LNCAP (cell line): ENCODE measurements at regions not wholly inside any gene's neighbourhood (a gene's known extent, or its start where the extent isn't known, plus 50 kb on each side); places are given as distances from the start of the nearest gene placed in this dataset.

ENCODE experiments used
- CTCF ChIP-seq: fragments of 450-650 bp; IDR thresholded peaks from 2 replicates; pipeline ENCODE4 v1.5.1; 2017; ENCODE audit warnings: mild to moderate bottlenecking

- TF ChIP-seq CTCF, result no peak
Observed at GRCh38 chr3:145134738-145135137, 1026.2 kb downstream of the PLOD2 start.

- no peak for TF ChIP-seq CTCF
Observed at GRCh38 chr3:145144361-145144760, 1016.6 kb downstream of the PLOD2 start.

DNA sequence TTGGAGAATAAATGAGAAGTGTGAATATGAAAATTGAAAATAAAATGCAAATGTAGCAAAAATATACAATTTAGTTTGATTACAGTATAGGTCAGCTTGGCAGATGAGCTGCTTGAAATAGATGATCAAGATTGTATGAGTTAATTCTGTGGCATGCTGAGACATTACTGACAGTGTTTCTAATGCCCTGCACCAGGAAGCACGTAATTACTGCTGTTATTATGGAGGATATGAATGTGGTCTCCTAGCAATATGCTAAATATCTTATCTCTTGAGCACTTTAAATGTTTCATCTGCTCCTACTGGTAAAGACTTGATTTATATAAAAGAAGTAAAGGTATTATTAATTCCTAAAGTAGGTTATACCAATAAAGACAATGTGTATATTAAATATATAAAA lies 1015.5 kb downstream of the PLOD2 start:
- no peak for TF ChIP-seq CTCF

DNA sequence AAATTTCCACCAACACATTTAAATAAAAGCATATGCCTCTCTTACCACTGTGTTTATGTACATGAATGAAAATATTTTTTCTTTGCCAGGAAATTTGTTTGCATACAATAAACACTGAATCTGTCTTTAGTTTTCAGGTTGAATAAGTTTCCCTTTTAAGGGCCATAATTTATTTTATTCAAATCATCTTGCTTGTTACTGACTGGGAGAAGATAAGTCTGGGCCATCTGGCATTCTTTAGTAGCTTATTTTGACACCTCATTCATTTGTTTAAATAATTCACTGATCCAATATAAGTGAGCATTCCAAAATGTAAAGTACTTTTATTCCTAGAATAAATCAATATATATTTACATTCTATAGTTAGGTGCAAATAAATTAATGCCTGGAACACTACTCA lies 1001.3 kb downstream of the PLOD2 start:
- TF ChIP-seq CTCF, result no peak

DNA sequence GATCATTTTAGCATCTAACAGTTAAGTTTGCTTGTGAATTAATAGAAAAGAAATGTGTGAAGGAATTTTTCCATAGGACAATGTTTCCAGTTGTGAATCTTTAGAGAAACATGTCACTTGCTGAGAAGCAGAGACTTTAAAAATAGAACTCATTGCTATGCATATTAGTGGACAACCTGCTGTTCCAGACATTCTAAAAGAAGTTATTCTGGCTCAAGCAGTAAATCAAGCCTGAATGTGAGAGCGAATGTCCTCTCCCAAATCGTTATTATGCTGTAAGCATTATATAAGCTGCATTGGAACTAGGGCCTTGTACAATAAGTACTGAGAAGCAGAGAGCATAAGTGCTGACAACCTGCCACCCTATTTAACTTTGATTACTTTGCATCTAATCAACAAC lies 990.9 kb downstream of the PLOD2 start:
- TF ChIP-seq CTCF, result no peak

GRCh38 chr3:145175626-145176025 lies 985.4 kb downstream of the PLOD2 start:
- no peak for TF ChIP-seq CTCF

DNA sequence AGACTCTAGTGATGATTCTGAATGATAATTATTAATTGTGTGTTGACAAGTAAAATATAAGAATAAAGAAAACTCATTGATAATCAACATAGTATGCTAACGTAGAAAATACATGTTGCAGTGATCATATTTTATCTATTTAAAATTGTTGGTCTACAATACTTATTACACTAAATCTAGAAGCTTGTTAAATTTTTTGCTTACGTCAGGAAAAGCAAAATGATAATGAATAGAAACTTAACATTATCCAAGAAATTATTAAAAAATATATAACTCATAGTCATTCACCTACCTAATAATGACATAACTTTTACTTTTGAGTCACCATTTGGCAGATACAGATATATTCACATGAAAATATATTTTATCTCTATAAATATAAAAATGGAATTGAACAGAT lies 984.1 kb downstream of the PLOD2 start:
- TF ChIP-seq CTCF, result no peak

DNA sequence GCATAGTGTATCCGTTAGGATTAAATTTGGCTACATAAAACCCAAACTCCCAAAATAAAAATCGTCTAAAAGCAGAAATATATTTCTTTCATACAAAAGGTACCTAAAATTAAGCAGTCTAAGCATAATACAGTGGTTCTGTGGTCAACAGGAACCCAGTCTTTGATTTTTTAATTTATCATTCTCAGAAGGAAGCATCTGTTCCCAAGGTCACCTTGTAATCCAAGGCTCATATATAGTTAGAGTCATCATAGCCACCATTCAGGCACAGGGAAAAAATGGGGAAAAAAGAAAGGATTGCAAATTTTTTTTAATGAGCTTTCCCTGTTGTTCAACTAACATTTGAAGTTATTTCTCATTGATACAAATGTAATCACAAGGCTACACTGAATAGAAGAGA lies 983.2 kb downstream of the PLOD2 start:
- TF ChIP-seq CTCF, result no peak
